ENCODE measurements at regions not wholly inside any gene's neighbourhood (a gene's known extent, or its start where the extent isn't known, plus 50 kb on each side); places are given as distances from the start of the nearest gene placed in this dataset.

DNA sequence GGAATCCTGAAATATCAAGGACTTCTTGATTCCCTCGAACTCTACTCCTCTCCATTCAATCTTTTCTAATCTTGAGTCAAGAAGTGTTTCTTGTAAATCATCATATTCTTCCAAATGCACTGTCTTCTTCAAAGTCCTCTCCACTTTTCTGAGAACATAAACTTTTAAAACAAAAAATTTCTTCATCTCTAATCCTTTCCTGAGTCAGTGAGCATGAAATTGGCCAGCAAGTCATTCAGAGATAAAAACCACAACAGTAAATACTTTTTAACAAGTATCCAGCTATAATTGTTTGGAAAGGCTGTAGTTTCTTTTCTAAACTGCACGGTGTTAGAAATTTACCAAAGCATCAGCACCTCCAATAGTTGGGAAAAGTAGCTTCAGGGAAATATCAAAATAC lies 312.6 kb upstream of the GALNT5 start:
- no peak overlapping the region for H3K4me3 ChIP-seq (ENCODE audit: low read depth, low read length)
- CTCF ChIA-PET: no interaction called here

DNA sequence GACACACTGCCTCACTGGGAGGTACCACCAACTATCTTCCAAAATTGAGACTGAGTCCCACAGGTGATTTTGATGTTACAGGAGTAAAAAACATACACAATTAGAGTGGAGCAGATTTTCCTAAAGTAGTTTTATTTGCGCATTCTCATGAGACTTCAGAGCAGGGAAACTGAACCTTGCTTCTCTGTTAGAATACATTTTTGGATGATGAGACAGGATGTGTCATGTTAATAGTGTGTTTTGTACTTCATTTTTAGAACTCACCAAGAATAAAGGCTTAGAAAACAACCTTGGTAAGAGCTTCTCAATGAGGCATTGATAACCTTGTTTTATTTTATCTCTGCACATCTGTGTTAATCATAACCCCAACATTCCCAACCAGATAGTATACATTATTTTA lies 310.2 kb upstream of the GALNT5 start:
- POLR2A ChIA-PET: no interaction called here
- DNase-seq: no peak
- Mint-ChIP-seq H3K36me3 (ENCODE audit: insufficient read depth, unreplicated experiment) (no peaks in the 10 kb centered on the region), H3K9me3 (ENCODE audit: unreplicated experiment) (no peaks in the 10 kb centered on the region), H3K27me3 (ENCODE audit: insufficient read depth, unreplicated experiment) (no peaks in the 10 kb centered on the region), H3K4me3 (ENCODE audit: unreplicated experiment) (no peak overlapping the region), H3K4me1 (ENCODE audit: low read depth, unreplicated experiment) (no peaks in the 10 kb centered on the region), H3K27ac (ENCODE audit: unreplicated experiment) (no peak overlapping the region)
- Histone ChIP-seq H3K9me3 (no peaks in the 10 kb centered on the region), H3K36me3 (ENCODE audit: control insufficient read depth, insufficient read depth, low read length) (no peaks in the 10 kb centered on the region), H3K27me3 (replicated peaks; ENCODE audit: control insufficient read depth, insufficient read depth, low read length) (no peaks in the 10 kb centered on the region; the same call in 1 of the 2 replicates), H3K4me1 (no peaks in the 10 kb centered on the region), H3K4me3 (ENCODE audit: low read depth, low read length) (no peak overlapping the region)
- intact Hi-C loops (cut with micrococcal nuclease; ENCODE audit: unreplicated experiment): no loop called here
- no TSS peak for BruUV-seq (replicated peaks)
- CTCF ChIA-PET: no interaction called here
- TF ChIP-seq, protein P1, sequence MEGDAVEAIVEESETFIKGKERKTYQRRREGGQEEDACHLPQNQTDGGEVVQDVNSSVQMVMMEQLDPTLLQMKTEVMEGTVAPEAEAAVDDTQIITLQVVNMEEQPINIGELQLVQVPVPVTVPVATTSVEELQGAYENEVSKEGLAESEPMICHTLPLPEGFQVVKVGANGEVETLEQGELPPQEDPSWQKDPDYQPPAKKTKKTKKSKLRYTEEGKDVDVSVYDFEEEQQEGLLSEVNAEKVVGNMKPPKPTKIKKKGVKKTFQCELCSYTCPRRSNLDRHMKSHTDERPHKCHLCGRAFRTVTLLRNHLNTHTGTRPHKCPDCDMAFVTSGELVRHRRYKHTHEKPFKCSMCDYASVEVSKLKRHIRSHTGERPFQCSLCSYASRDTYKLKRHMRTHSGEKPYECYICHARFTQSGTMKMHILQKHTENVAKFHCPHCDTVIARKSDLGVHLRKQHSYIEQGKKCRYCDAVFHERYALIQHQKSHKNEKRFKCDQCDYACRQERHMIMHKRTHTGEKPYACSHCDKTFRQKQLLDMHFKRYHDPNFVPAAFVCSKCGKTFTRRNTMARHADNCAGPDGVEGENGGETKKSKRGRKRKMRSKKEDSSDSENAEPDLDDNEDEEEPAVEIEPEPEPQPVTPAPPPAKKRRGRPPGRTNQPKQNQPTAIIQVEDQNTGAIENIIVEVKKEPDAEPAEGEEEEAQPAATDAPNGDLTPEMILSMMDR (IDR thresholded peaks at IDR 0.05; ENCODE audit: insufficient read depth in 1 of 2, low read depth in 1 of 2, low read length in 1 of 2, severe bottlenecking in 1 of 2, unreplicated experiment in 1 of 2): no peak

More for the DNA sequence above, 312.6 kb upstream of the GALNT5 start:
- no TSS peak for BruUV-seq (replicated peaks)
- Mint-ChIP-seq H3K4me3 (ENCODE audit: unreplicated experiment) (no peak overlapping the region), H3K27ac (ENCODE audit: unreplicated experiment) (no peak overlapping the region), H3K9me3 (ENCODE audit: unreplicated experiment) (no peaks in the 10 kb centered on the region), H3K4me1 (ENCODE audit: low read depth, unreplicated experiment) (no peaks in the 10 kb centered on the region), H3K36me3 (ENCODE audit: insufficient read depth, unreplicated experiment) (no peaks in the 10 kb centered on the region), H3K27me3 (ENCODE audit: insufficient read depth, unreplicated experiment) (no peaks in the 10 kb centered on the region)
- Histone ChIP-seq H3K9me3 (no peaks in the 10 kb centered on the region), H3K27me3 (replicated peaks; ENCODE audit: control insufficient read depth, insufficient read depth, low read length) (no peaks in the 10 kb centered on the region; the same call in 1 of the 2 replicates), H3K36me3 (ENCODE audit: control insufficient read depth, insufficient read depth, low read length) (no peaks in the 10 kb centered on the region), H3K4me1 (no peaks in the 10 kb centered on the region)
- intact Hi-C loops (cut with micrococcal nuclease; ENCODE audit: unreplicated experiment): no loop called here
- TF ChIP-seq, protein P1 (IDR thresholded peaks at IDR 0.05; ENCODE audit: insufficient read depth in 1 of 2, low read depth in 1 of 2, low read length in 1 of 2, severe bottlenecking in 1 of 2, unreplicated experiment in 1 of 2): no peak
- DNase-seq: no peak
- POLR2A ChIA-PET: no interaction called here

DNA sequence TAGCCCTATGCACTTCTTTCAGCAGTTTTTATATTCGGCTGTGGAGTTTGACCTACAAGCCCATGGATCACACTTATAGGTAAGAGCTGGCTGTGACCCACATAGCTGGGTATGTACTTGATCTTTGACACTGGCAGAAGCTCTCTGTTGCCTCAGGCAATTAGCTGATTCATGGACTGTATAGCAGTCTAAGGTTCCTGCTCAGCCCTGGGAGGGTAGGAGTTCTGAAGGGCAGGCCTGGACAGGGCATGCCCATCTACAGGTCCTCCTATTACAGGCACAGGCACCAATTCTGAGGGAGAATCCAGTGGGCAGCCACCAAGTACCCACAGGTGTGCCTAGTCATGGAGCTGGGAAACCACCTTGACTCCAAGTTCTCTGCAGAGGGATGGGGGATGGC lies 301.8 kb upstream of the GALNT5 start:
- Mint-ChIP-seq H3K27me3 (ENCODE audit: insufficient read depth, unreplicated experiment) (no peaks in the 10 kb centered on the region), H3K4me1 (ENCODE audit: low read depth, unreplicated experiment) (no peaks in the 10 kb centered on the region), H3K27ac (ENCODE audit: unreplicated experiment) (no peak overlapping the region), H3K9me3 (ENCODE audit: unreplicated experiment) (peaks cover 4% of the 10 kb centered on the region), H3K4me3 (ENCODE audit: unreplicated experiment) (no peak overlapping the region), H3K36me3 (ENCODE audit: insufficient read depth, unreplicated experiment) (no peaks in the 10 kb centered on the region)
- CTCF ChIA-PET: no interaction called here
- Histone ChIP-seq H3K4me3 (ENCODE audit: low read depth, low read length) (no peak overlapping the region), H3K27me3 (replicated peaks; ENCODE audit: control insufficient read depth, insufficient read depth, low read length) (no peaks in the 10 kb centered on the region), H3K36me3 (ENCODE audit: control insufficient read depth, insufficient read depth, low read length) (no peaks in the 10 kb centered on the region), H3K9me3 (peaks cover 7% of the 10 kb centered on the region), H3K4me1 (no peaks in the 10 kb centered on the region)
- POLR2A ChIA-PET: no interaction called here
- TF ChIP-seq, protein P1 (IDR thresholded peaks at IDR 0.05; ENCODE audit: insufficient read depth in 1 of 2, low read depth in 1 of 2, low read length in 1 of 2, severe bottlenecking in 1 of 2, unreplicated experiment in 1 of 2): no peak
- intact Hi-C loops (cut with micrococcal nuclease; ENCODE audit: unreplicated experiment): no loop called here
- no TSS peak for BruUV-seq (replicated peaks)
- DNase-seq: no peak

Data from Caco-2 (cell line).